GM19239 (cell line): ENCODE measurements at regions not wholly inside any gene's neighbourhood (a gene's known extent, or its start where the extent isn't known, plus 50 kb on each side); places are given as distances from the start of the nearest gene placed in this dataset.

Source experiments
- DNase-seq: peaks from one replicate; pipeline ENCODE4 v3.0.0; 2011; ENCODE audit warnings: low spot score; ENCODE audit not compliant: insufficient read length
- FAIRE-seq: peaks from 2 replicates; lab custom pipeline; 2011; peaks lifted over from hg19 to GRCh38; lab: Jason Lieb, UNC

- no peak for DNase-seq
- no peak for FAIRE-seq
Observed at GRCh38 chr21:21715266-21715969, 717.2 kb downstream of the NCAM2 start.

GRCh38 chr21:21722731-21723130, 724.5 kb downstream of the NCAM2 start:
- no peak for FAIRE-seq
- DNase-seq, result no peak

DNA sequence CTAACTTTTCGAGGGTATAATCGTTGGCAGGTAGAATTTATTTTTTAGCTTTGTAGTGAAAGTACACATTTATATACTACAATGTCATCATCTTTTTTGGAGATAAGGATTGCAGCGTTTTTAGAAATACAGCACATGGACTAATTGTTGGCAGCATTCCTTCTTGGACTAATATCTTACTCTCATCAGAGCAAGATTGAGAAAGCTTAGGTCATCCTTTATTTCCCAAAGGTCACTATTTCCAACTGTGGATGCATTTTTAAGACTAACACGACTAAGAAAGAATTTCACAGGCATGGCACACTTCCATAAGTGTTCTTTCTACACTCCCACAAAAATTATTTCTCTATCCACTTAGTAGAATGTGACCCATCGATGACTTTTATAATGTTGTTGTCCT, 732.3 kb downstream of the NCAM2 start:
- FAIRE-seq, result no peak
- DNase-seq, result no peak

DNA sequence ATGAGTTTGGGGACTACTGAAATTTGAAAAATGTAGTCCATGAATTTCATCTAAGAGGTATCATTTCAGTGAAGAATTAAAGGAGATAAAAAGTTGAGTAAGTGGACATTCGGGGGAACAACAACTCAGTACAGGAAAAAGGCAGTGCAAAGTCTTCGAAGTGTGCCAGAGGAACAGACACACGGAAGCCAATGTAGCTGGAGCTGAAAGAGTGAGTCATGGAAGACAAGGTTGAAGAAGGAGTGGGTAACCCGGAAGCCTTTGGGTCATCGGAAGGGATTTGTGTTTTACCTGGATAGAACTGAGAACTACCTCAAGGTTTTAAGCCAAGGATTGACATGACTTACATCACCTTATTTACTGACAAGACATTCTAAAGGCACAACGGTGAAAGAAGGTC, 733.4 kb downstream of the NCAM2 start:
- FAIRE-seq, result no peak
- DNase-seq, result no peak

DNA sequence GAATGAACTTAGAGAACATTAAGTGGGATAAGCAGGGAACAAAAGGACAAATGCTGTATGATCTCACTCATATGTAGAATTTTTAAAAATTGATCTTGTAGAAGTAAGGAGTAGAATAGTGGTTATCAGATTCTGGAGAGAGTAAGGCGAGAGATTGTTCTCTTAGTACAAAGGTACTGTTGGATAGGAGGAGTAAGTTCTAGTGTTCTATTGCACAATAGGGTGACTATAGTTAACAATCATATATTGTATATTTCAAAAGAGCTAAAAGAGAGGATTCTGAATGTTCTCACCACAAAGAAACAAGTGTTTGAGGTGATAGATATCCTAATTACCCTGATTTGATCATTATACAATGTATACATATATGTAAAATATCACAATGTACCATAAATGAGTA, 735.9 kb downstream of the NCAM2 start:
- DNase-seq, result no peak
- FAIRE-seq, result no peak

GRCh38 chr21:21737186-21737585, 739.0 kb downstream of the NCAM2 start:
- no peak for DNase-seq
- FAIRE-seq, result no peak

GRCh38 chr21:21740207-21740606, 742.0 kb downstream of the NCAM2 start:
- FAIRE-seq (no peak), DNase-seq (no peak)

GRCh38 chr21:21750124-21750825, 752.1 kb downstream of the NCAM2 start:
- DNase-seq (no peak), FAIRE-seq (no peak)

DNA sequence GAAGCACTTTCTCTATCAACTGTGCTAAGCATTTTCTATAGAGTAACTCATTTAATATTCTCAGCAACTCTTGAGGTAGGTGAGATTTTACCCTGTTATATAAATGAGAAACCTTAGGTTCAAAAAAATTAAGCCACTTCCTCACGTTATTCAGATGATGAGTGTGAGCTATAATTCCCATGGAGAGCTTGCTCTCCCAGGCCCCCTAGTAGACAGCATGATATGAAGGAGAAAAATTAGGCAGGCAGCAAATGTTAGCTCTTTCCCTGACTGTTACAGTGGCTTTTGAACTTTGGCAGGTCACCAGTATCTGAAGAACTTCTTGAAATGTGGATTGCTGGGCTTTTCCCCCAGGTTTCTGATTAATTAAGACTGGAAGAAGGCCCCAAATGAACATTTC, 753.1 kb downstream of the NCAM2 start:
- DNase-seq (no peak), FAIRE-seq (no peak)

GRCh38 chr21:21762855-21763254, 764.6 kb downstream of the NCAM2 start:
- FAIRE-seq (no peak), DNase-seq (no peak)

GRCh38 chr21:21764281-21764680, 766.1 kb downstream of the NCAM2 start:
- DNase-seq (no peak), FAIRE-seq (no peak)

GRCh38 chr21:21767276-21767675, 769.1 kb downstream of the NCAM2 start:
- DNase-seq (no peak), FAIRE-seq (no peak)

DNA sequence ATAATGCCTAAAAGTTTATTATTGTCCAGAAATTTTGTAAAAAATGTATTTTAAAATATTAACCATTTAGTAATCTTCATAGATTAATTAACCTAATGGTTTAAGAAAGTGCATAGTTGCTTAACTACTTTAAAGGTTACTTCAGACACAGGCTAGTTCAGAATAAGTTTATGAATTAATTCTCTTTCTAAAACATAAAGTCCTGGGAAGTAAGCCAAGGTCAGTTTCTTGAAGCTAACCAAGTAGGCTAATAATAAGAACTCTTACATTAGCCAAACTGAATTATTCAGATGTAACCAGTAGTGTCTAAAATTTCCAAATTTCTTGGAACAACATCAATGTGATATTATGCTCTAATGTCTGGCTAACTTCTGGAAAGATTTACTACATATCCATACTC, 790.4 kb downstream of the NCAM2 start:
- FAIRE-seq (no peak), DNase-seq (no peak)

- FAIRE-seq (no peak), DNase-seq (no peak)
Observed at GRCh38 chr21:21801921-21802320, 803.7 kb downstream of the NCAM2 start.

DNA sequence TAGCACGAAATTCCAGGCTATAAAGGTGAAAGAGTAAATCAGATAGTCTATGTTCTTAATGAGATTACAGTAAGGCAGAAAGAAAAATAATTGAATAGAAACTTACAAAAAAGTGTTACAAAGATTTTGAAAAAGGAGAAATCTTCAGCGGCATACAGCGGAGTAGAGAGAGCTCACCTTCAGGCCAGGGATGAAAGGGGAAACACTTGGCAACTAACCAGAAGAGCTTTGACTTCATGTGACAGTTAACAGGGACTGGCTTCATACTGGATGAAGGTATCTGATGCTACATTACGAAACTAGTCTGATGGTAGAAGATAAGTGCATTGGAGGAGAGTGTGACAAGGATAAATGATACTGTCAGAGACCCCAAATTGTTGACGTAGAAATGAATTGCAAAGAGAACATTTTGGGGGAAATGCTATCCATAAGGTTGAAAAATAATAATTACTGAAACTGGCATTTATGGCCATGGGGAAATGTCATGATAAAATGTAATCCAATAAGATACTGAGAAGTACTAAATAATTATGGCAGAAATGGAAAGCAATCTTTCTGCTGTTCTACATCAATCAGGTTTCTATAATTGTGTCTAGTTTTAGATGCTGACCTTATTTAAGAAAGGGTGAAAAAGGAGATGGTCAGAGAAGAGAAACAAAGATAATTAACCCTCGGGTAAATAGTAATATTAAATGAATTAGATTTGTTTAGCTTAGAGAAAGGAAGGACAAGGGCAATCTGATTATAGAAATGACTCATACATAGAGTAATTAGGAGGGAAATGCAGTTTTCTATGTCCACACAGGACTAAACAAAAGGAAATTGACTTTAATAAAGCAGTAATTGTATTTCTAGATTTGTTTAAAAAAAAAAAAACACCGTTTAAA, 808.7 kb downstream of the NCAM2 start:
- DNase-seq, result no peak
- FAIRE-seq, result no peak

- no peak for DNase-seq
- FAIRE-seq, result no peak
Observed at GRCh38 chr21:21807598-21807903, 809.3 kb downstream of the NCAM2 start.

GRCh38 chr21:21813289-21813688, 815.1 kb downstream of the NCAM2 start:
- no peak for FAIRE-seq
- DNase-seq, result no peak

DNA sequence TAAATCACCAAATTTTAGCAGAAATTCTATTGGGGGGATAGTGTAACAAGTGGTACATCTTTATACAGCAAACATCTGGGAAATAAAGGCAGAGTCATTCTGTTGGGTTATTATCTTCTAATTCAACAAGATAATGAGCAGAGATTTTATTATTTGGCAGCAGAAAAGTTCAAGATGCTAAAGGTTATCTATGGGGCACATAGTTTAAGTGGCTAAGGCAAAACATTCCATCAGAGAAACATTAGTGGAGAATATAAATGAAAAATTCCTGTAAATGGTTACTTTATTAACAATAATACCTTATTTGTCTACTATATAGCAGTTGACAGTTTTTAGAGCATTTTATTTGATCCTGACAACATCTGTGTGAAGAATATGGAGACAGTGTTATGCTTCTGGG, 815.7 kb downstream of the NCAM2 start:
- FAIRE-seq (no peak), DNase-seq (no peak)

DNA sequence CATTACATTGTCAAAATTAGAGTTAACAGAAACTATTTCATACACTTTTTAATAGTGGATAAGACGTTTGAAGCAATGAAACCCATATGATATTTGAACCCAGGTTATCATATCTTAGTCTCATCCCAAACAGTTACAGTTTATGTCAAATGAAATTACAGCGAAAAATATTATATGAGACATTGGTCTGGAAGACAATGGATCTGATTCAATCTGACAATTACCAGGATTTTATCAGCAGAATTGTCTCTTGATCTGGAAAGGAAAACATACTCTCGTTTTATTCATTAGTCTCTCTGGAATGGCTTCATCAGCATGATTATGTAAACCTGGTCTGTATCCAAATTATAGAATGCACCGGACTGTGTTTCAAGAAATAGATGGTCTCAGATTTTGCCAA, 818.6 kb downstream of the NCAM2 start:
- no peak for DNase-seq
- FAIRE-seq, result no peak

DNA sequence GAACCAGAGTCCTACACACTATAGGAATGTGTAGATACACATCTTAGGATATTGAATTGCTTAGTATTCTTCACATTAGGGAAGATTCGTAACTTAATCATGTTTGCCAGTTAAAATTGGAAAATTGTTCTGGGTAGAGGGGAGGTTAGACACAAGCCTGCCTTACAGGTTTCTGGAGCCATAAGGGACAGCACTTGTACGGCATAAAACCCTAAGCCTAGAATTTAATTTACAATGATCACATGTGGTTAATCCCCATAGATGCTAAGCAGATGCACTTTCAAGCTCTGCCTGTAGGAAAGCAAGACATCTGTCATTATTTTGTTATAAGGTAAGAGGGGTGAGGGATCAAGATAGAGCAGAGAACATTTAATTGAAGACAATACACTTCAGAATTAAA, 820.7 kb downstream of the NCAM2 start:
- DNase-seq (no peak), FAIRE-seq (no peak)

- no peak for FAIRE-seq
- DNase-seq, result no peak
Observed at GRCh38 chr21:21828130-21828529, 829.9 kb downstream of the NCAM2 start.
